OCI-LY7 (cell line): ENCODE measurements at regions not wholly inside any gene's neighbourhood (a gene's known extent, or its start where the extent isn't known, plus 50 kb on each side); places are given as distances from the start of the nearest gene placed in this dataset.

Experiments
- EZH2phosphoT487 ChIP-seq: fragments of 200-600 bp; sonication (generic); IDR thresholded peaks from 2 replicates; pipeline ENCODE4 v1.6.1; 2018; ENCODE audit warnings: low read depth, borderline replicate concordance, mild to moderate bottlenecking, mixed run types, antibody characterized with exemption, low read length, moderate library complexity, mixed read lengths
- TF ChIP-seq, protein P1 (sequence below): fragments of 200-600 bp; sonication (generic); conservative IDR thresholded peaks from 2 replicates; pipeline ENCODE4 v1.5.1; 2014; ENCODE audit warnings: mild to moderate bottlenecking, antibody characterized with exemption, low read length, moderate library complexity, mixed read lengths

DNA sequence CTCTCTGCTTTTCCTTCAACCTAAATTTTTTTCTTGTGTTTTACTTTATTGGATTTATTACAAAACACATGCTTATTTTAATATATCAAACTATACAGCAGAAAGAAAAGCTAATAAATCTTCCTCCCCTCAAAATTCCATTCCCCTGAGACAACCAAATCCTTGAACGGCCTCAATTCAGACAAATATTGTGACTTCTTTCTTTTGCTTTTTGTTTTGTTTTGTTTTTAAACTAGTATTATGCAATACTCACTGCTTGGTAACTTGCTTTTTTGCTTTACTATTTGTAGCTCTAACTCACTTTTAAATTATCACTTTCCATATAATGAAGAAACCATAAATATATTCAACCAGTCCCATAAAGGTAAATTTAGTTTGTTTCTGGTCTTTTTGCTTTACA, 59.4 kb upstream of the CDK1 start:
- TF ChIP-seq, protein P1, sequence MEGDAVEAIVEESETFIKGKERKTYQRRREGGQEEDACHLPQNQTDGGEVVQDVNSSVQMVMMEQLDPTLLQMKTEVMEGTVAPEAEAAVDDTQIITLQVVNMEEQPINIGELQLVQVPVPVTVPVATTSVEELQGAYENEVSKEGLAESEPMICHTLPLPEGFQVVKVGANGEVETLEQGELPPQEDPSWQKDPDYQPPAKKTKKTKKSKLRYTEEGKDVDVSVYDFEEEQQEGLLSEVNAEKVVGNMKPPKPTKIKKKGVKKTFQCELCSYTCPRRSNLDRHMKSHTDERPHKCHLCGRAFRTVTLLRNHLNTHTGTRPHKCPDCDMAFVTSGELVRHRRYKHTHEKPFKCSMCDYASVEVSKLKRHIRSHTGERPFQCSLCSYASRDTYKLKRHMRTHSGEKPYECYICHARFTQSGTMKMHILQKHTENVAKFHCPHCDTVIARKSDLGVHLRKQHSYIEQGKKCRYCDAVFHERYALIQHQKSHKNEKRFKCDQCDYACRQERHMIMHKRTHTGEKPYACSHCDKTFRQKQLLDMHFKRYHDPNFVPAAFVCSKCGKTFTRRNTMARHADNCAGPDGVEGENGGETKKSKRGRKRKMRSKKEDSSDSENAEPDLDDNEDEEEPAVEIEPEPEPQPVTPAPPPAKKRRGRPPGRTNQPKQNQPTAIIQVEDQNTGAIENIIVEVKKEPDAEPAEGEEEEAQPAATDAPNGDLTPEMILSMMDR, result no peak
- TF ChIP-seq EZH2phosphoT487, result no peak
